ENCODE measurements at regions not wholly inside any gene's neighbourhood (a gene's known extent, or its start where the extent isn't known, plus 50 kb on each side); places are given as distances from the start of the nearest gene placed in this dataset.

GRCh38 chr4:97360733-97361132 lies 782.5 kb downstream of the STPG2 start:
- no peak for TF ChIP-seq CEBPB (IDR thresholded peaks at IDR 0.05; ENCODE audit: low read depth, low read length)
- TF ChIP-seq POLR2A (IDR thresholded peaks at IDR 0.05; ENCODE audit: low read depth, low read length) = no peak
- TF ChIP-seq, protein P1, sequence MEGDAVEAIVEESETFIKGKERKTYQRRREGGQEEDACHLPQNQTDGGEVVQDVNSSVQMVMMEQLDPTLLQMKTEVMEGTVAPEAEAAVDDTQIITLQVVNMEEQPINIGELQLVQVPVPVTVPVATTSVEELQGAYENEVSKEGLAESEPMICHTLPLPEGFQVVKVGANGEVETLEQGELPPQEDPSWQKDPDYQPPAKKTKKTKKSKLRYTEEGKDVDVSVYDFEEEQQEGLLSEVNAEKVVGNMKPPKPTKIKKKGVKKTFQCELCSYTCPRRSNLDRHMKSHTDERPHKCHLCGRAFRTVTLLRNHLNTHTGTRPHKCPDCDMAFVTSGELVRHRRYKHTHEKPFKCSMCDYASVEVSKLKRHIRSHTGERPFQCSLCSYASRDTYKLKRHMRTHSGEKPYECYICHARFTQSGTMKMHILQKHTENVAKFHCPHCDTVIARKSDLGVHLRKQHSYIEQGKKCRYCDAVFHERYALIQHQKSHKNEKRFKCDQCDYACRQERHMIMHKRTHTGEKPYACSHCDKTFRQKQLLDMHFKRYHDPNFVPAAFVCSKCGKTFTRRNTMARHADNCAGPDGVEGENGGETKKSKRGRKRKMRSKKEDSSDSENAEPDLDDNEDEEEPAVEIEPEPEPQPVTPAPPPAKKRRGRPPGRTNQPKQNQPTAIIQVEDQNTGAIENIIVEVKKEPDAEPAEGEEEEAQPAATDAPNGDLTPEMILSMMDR (conservative IDR thresholded peaks at IDR 0.05; ENCODE audit: low read depth, low read length) = no peak
- no peak for TF ChIP-seq FOS (IDR thresholded peaks at IDR 0.05; ENCODE audit: low read depth, low read length)
- no peak for TF ChIP-seq MAFK (IDR thresholded peaks at IDR 0.05; ENCODE audit: low read depth, low read length)
- TF ChIP-seq USF2 (IDR thresholded peaks at IDR 0.05; ENCODE audit: low read depth, low read length) = no peak
- no peak for TF ChIP-seq ELK1 (IDR thresholded peaks at IDR 0.05; ENCODE audit: borderline replicate concordance, low read depth, low read length)
